Endodermal cell (in vitro differentiated cells): ENCODE measurements at regions not wholly inside any gene's neighbourhood (a gene's known extent, or its start where the extent isn't known, plus 50 kb on each side); places are given as distances from the start of the nearest gene placed in this dataset.

Experiments
- DNase-seq: peaks from one replicate; pipeline ENCODE4 v3.0.0-alpha.2; 2017
- H3K27ac ChIP-seq: 2 replicates; pipeline ENCODE4 v1.5.1; 2013; ENCODE audit warnings: mild to moderate bottlenecking, low read depth, low read length, moderate library complexity
- H3K27me3 ChIP-seq: 2 replicates; pipeline ENCODE4 v1.6.1; 2013; ENCODE audit warnings: mild to moderate bottlenecking, low read length, moderate library complexity; ENCODE audit not compliant: insufficient read depth, control insufficient read depth, poor library complexity, severe bottlenecking
- H3K36me3 ChIP-seq: 2 replicates; pipeline ENCODE4 v1.7.0; 2013; ENCODE audit warnings: mild to moderate bottlenecking, low read length, moderate library complexity; ENCODE audit not compliant: control insufficient read depth, insufficient read depth
- H3K4me1 ChIP-seq: one replicate; pipeline ENCODE4 v1.7.0; 2013; ENCODE audit warnings: low read length; ENCODE audit not compliant: control insufficient read depth, insufficient read depth
- H3K4me3 ChIP-seq: 2 replicates; pipeline ENCODE4 v1.5.1; 2013; ENCODE audit warnings: mild to moderate bottlenecking, low read length, moderate library complexity
- H3K9ac ChIP-seq: 2 replicates; pipeline ENCODE4 v1.6.1; 2013; ENCODE audit warnings: mild to moderate bottlenecking, low read length, moderate library complexity; ENCODE audit not compliant: poor library complexity, severe bottlenecking; ENCODE audit errors: extremely low read depth
- H3K9me3 ChIP-seq: 2 replicates; pipeline ENCODE4 v1.6.1; 2013; ENCODE audit warnings: mild to moderate bottlenecking, low read length, moderate library complexity; ENCODE audit not compliant: control insufficient read depth
- H3K27ac Mint-ChIP-seq: 2 replicates; pipeline ENCODE4 v1.8.0; 2020; ENCODE audit warnings: mixed read lengths
- H3K27me3 Mint-ChIP-seq: 2 replicates; pipeline ENCODE4 v1.8.0; 2021; ENCODE audit warnings: mild to moderate bottlenecking, mixed read lengths; ENCODE audit not compliant: insufficient read depth
- H3K36me3 Mint-ChIP-seq: 2 replicates; pipeline ENCODE4 v1.8.0; 2020; ENCODE audit warnings: low read depth, mixed read lengths
- H3K4me1 Mint-ChIP-seq: 2 replicates; pipeline ENCODE4 v1.8.0; 2020; ENCODE audit warnings: mixed read lengths
- H3K4me3 Mint-ChIP-seq: 2 replicates; pipeline ENCODE4 v1.8.0; 2020; ENCODE audit warnings: mild to moderate bottlenecking, moderate library complexity, mixed read lengths
- H3K9me3 Mint-ChIP-seq: 2 replicates; pipeline ENCODE4 v1.8.0; 2020; ENCODE audit warnings: mild to moderate bottlenecking, mixed read lengths
- WGBS, 2 experiments: methylation state at CpG; one replicate each; pipeline versions ENCODE4 v1.1.5 to v1.1.7; 2013; ENCODE audit warnings: missing lambda C conversion rate in 2 of 2, mixed read lengths in 1 of 2; ENCODE audit not compliant: insufficient coverage in 1 of 2, insufficient read length in 1 of 2; 5-methylcytosine and 5-hydroxymethylcytosine counted together
- TF ChIP-seq, protein P1 (sequence below): fragments of 200-600 bp; sonication (generic); conservative IDR thresholded peaks from 2 replicates; pipeline ENCODE4 v1.5.0; 2021; ENCODE audit warnings: antibody characterized with exemption, mild to moderate bottlenecking

GRCh38 chr5:97475847-97476246, 292.8 kb upstream of the RIOK2 start:
- Histone ChIP-seq H3K36me3 (no peaks in the 10 kb centered on the region), H3K9ac (no peak overlapping the region), H3K4me1 (no peaks in the 10 kb centered on the region), H3K27ac (no peak overlapping the region), H3K9me3 (no peaks in the 10 kb centered on the region), H3K4me3 (no peak overlapping the region), H3K27me3 (no peaks in the 10 kb centered on the region)
- no peak overlapping the region for H3K27ac Mint-ChIP-seq
- no peaks in the 10 kb centered on the region for H3K27me3 Mint-ChIP-seq
- DNase-seq = no peak
- no peak overlapping the region for H3K4me3 Mint-ChIP-seq
- WGBS, 2 experiments = 97 to 100% methylated on average over 1 to 2 of the region's 3 CpGs
- peaks cover 6% of the 10 kb centered on the region for H3K4me1 Mint-ChIP-seq
- H3K9me3 Mint-ChIP-seq = no peaks in the 10 kb centered on the region
- no peaks in the 10 kb centered on the region for H3K36me3 Mint-ChIP-seq
- TF ChIP-seq, protein P1, sequence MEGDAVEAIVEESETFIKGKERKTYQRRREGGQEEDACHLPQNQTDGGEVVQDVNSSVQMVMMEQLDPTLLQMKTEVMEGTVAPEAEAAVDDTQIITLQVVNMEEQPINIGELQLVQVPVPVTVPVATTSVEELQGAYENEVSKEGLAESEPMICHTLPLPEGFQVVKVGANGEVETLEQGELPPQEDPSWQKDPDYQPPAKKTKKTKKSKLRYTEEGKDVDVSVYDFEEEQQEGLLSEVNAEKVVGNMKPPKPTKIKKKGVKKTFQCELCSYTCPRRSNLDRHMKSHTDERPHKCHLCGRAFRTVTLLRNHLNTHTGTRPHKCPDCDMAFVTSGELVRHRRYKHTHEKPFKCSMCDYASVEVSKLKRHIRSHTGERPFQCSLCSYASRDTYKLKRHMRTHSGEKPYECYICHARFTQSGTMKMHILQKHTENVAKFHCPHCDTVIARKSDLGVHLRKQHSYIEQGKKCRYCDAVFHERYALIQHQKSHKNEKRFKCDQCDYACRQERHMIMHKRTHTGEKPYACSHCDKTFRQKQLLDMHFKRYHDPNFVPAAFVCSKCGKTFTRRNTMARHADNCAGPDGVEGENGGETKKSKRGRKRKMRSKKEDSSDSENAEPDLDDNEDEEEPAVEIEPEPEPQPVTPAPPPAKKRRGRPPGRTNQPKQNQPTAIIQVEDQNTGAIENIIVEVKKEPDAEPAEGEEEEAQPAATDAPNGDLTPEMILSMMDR = no peak

DNA sequence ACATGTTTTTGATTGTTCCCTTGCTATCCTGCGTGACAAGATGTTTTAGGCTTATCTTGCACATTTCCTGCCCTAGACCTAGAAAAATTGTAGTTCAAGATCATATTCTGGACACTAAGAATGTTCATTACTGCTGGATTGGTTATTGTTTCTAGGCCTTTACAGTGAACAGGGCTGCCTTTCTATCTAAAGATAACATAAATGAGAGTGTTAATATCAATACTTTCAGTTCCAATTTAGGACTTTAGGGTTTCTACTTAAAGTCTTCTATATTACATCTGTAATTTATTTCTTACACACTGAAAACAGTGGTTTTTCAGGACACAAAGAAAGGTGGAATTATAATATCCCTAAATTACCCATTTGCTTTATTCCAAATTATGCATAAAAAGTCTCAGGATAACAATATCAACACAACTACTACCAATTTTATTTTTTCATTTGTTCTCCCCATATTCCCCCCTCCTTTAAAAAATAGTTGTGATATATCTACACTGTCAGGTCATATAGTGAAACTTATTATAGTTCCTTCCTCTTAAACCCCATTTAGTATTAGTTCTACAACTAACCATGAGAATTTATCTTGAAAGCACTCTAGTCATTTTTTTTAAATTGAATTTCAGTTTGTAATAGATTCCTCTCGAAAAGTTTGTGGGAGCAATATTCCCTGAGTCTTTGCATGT, 293.9 kb upstream of the RIOK2 start:
- Mint-ChIP-seq H3K4me3 (no peak overlapping the region), H3K4me1 (peaks cover 6% of the 10 kb centered on the region), H3K27ac (no peak overlapping the region), H3K27me3 (no peaks in the 10 kb centered on the region), H3K36me3 (no peaks in the 10 kb centered on the region), H3K9me3 (no peaks in the 10 kb centered on the region)
- H3K4me3 ChIP-seq = no peak overlapping the region
- TF ChIP-seq, protein P1 = no peak
- no peak overlapping the region for H3K9ac ChIP-seq
- WGBS, 2 experiments = 98 to 100% methylated on average over 1 to 2 of the region's 2 CpGs
- no peaks in the 10 kb centered on the region for H3K27me3 ChIP-seq
- H3K27ac ChIP-seq = no peak overlapping the region
- no peaks in the 10 kb centered on the region for H3K9me3 ChIP-seq
- no peak for DNase-seq
- H3K36me3 ChIP-seq = no peaks in the 10 kb centered on the region
- H3K4me1 ChIP-seq = no peaks in the 10 kb centered on the region

GRCh38 chr5:97478483-97478882, 295.4 kb upstream of the RIOK2 start:
- H3K36me3 ChIP-seq = no peaks in the 10 kb centered on the region
- no peak overlapping the region for H3K9ac ChIP-seq
- H3K4me1 ChIP-seq = no peaks in the 10 kb centered on the region
- Mint-ChIP-seq H3K27ac (peak overlapping the region; percentile 27), H3K4me3 (no peak overlapping the region), H3K9me3 (no peaks in the 10 kb centered on the region), H3K4me1 (peaks cover 6% of the 10 kb centered on the region), H3K27me3 (no peaks in the 10 kb centered on the region), H3K36me3 (no peaks in the 10 kb centered on the region)
- no peaks in the 10 kb centered on the region for H3K27me3 ChIP-seq
- no peak overlapping the region for H3K4me3 ChIP-seq
- TF ChIP-seq, protein P1 = no peak
- no peak for DNase-seq
- peaks cover 6% of the 10 kb centered on the region for H3K9me3 ChIP-seq
- no peak overlapping the region for H3K27ac ChIP-seq
